ENCODE measurements at regions not wholly inside any gene's neighbourhood (a gene's known extent, or its start where the extent isn't known, plus 50 kb on each side); places are given as distances from the start of the nearest gene placed in this dataset.

- TF ChIP-seq CTCF (IDR thresholded peaks at IDR 0.05) (no peak), POLR2A (IDR thresholded peaks at IDR 0.05) (no peak)
Observed at GRCh38 chr1:168941640-168942039, 164.8 kb upstream of the ATP1B1 start.

All from ovary (tissue), 3 donors.